ENCODE measurements at regions not wholly inside any gene's neighbourhood (a gene's known extent, or its start where the extent isn't known, plus 50 kb on each side); places are given as distances from the start of the nearest gene placed in this dataset.

DNA sequence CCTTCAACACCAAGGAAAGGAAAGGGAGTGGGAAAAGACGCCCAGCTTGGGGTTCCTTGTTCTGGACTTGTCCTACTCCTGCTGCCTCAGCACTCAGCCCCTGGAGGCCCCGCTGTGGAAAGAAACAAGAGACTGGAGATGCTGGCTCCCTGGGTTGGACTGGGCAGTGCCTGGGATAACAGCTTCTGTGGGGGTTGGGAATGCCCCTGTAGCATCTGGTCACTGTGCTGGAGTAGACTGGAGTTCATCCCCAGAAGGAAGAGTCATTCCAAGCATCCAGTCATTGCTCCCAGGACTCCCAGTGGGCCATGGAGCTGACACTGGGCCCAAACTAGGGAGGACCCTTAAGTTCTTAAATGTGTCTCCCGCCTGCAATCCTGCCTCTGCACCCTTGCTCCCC lies 129.3 kb upstream of the HAAO start:
- Histone ChIP-seq H3K9ac (ENCODE audit: insufficient read depth in 1 of 2, low read length in 2 of 2) (no peak overlapping the region), H3K27me3 (ENCODE audit: control insufficient read depth in 3 of 3, insufficient read depth in 3 of 3, low read length in 2 of 3) (peaks cover 0 to 14% (median 0%) of the 10 kb centered on the region in 3 donors), H3K36me3 (ENCODE audit: control insufficient read depth in 4 of 4, insufficient read depth in 4 of 4, low read length in 4 of 4) (no peaks in the 10 kb centered on the region), H3K9me3 (ENCODE audit: control insufficient read depth in 4 of 4, insufficient read depth in 3 of 4, low read length in 3 of 4) (peaks cover 0 to 2% (median 0%) of the 10 kb centered on the region in 4 donors), H3K27ac (ENCODE audit: low read depth in 1 of 2, low read length in 1 of 2) (peak overlapping the region in 1 of 2 donors; percentile 83), H3K4me1 (ENCODE audit: control insufficient read depth in 5 of 5, insufficient read depth in 5 of 5, low read length in 5 of 5) (peaks cover 8 to 46% (median 38%) of the 10 kb centered on the region in 5 donors), H3K4me3 (no peak overlapping the region)
- DNase-seq (no peak), ATAC-seq (ENCODE audit: insufficient read depth, low FRiP score) (no peak)
- TF ChIP-seq, protein P1, sequence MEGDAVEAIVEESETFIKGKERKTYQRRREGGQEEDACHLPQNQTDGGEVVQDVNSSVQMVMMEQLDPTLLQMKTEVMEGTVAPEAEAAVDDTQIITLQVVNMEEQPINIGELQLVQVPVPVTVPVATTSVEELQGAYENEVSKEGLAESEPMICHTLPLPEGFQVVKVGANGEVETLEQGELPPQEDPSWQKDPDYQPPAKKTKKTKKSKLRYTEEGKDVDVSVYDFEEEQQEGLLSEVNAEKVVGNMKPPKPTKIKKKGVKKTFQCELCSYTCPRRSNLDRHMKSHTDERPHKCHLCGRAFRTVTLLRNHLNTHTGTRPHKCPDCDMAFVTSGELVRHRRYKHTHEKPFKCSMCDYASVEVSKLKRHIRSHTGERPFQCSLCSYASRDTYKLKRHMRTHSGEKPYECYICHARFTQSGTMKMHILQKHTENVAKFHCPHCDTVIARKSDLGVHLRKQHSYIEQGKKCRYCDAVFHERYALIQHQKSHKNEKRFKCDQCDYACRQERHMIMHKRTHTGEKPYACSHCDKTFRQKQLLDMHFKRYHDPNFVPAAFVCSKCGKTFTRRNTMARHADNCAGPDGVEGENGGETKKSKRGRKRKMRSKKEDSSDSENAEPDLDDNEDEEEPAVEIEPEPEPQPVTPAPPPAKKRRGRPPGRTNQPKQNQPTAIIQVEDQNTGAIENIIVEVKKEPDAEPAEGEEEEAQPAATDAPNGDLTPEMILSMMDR (IDR thresholded peaks at IDR 0.05; ENCODE audit: control extremely low read depth, extremely low read depth): no peak
- WGBS, 2 donors: 96 to 97% methylated on average over 3 of the region's 3 CpGs

DNA sequence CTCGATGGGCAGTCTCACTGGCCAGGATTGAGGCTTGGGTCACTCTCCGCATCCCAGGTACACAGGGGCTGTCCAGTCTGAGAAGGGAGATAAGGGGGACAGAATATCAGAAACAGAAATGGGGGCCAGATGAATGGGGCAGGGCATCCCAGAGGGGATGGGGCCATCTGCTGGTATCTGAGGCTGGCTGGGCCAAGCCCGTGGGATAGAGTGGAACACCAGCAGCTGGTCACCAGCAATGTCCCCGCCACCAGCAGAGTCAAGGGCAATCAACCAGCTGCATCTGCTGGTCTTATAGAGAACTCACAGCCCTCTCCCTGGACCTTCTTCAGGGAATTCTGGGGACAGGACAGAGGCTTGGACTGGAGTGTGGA lies 128.8 kb upstream of the HAAO start:
- Histone ChIP-seq H3K36me3 (ENCODE audit: control insufficient read depth in 4 of 4, insufficient read depth in 4 of 4, low read length in 4 of 4) (no peaks in the 10 kb centered on the region), H3K9me3 (ENCODE audit: control insufficient read depth in 4 of 4, insufficient read depth in 3 of 4, low read length in 3 of 4) (peaks cover 0 to 2% (median 0%) of the 10 kb centered on the region in 4 donors), H3K27me3 (ENCODE audit: control insufficient read depth in 3 of 3, insufficient read depth in 3 of 3, low read length in 2 of 3) (peaks cover 0 to 16% (median 0%) of the 10 kb centered on the region in 3 donors), H3K9ac (ENCODE audit: insufficient read depth in 1 of 2, low read length in 2 of 2) (no peak overlapping the region), H3K27ac (ENCODE audit: low read depth in 1 of 2, low read length in 1 of 2) (no peak overlapping the region), H3K4me1 (ENCODE audit: control insufficient read depth in 5 of 5, insufficient read depth in 5 of 5, low read length in 5 of 5) (peaks cover 8 to 44% (median 34%) of the 10 kb centered on the region in 5 donors), H3K4me3 (no peak overlapping the region)
- WGBS, 2 donors: 72 to 80% methylated on average over 4 of the region's 4 CpGs
- DNase-seq: no peak
- no peak for ATAC-seq (ENCODE audit: insufficient read depth, low FRiP score)
- TF ChIP-seq, protein P1 (IDR thresholded peaks at IDR 0.05; ENCODE audit: control extremely low read depth, extremely low read depth): no peak

DNA sequence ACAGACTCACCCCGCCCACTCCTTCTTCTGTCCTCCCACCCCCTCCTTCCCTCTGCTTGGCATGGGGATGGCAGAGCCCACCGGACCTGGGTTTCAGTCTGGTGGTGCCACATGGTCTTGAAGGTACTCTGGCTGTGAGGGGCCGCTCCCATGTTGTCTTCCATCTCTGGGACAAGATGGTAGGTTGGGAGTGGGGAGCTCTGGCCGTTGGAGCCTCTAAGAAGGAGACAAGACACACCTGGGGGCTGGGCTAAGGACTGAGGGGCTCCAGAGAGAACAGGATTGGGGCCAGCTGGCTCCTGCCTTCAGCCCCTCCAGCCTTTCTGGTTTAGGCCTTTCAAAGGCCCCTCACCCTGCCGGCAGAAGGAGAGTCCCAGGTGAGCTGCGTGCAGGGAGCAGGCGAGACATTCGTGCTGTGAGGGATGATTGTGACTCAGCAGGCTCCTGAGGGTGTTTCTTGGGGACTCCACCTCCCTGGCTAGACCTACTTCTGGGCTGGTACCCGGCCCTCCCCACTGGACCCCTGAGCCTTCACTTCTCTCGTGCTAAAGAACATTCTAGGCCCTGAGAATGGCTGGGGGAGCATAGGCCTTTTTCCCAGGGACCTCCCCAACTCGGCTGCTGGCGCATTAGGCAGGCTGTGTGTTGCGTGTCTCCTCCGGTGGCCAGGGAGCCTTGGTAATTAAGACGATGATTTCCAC lies 128.2 kb upstream of the HAAO start:
- H3K4me3 ChIP-seq: no peak overlapping the region
- no peak for ATAC-seq (ENCODE audit: insufficient read depth, low FRiP score)
- peaks cover 3 to 39% (median 29%) of the 10 kb centered on the region in 5 donors for H3K4me1 ChIP-seq (ENCODE audit: control insufficient read depth in 5 of 5, insufficient read depth in 5 of 5, low read length in 5 of 5)
- no peak overlapping the region for H3K27ac ChIP-seq (ENCODE audit: low read depth in 1 of 2, low read length in 1 of 2)
- WGBS, 2 donors: 89 to 94% methylated on average over 15 of the region's 15 CpGs
- no peak for DNase-seq
- peaks cover 0 to 2% (median 0%) of the 10 kb centered on the region in 4 donors for H3K9me3 ChIP-seq (ENCODE audit: control insufficient read depth in 4 of 4, insufficient read depth in 3 of 4, low read length in 3 of 4)
- H3K9ac ChIP-seq (ENCODE audit: insufficient read depth in 1 of 2, low read length in 2 of 2): no peak overlapping the region
- TF ChIP-seq, protein P1 (IDR thresholded peaks at IDR 0.05; ENCODE audit: control extremely low read depth, extremely low read depth): no peak
- H3K36me3 ChIP-seq (ENCODE audit: control insufficient read depth in 4 of 4, insufficient read depth in 4 of 4, low read length in 4 of 4): no peaks in the 10 kb centered on the region
- peaks cover 0 to 16% (median 0%) of the 10 kb centered on the region in 3 donors for H3K27me3 ChIP-seq (ENCODE audit: control insufficient read depth in 3 of 3, insufficient read depth in 3 of 3, low read length in 2 of 3)
